Fibroblast of the aortic adventitia (primary cell): ENCODE measurements at regions not wholly inside any gene's neighbourhood (a gene's known extent, or its start where the extent isn't known, plus 50 kb on each side); places are given as distances from the start of the nearest gene placed in this dataset.

Experiments
- DNase-seq: peaks from one replicate; pipeline ENCODE4 v3.0.0-alpha.2; 2010; ENCODE audit warnings: low read depth
- H3K4me3 ChIP-seq: 2 replicates; pipeline ENCODE4 v1.5.1; 2011; ENCODE audit warnings: low read depth, mild to moderate bottlenecking, control low read depth, low read length, moderate library complexity
- TF ChIP-seq, protein P1 (sequence below): IDR thresholded peaks from 2 replicates; pipeline ENCODE4 v1.5.1; 2011; ENCODE audit warnings: mild to moderate bottlenecking, low read length, control low read depth, inconsistent platforms; ENCODE audit not compliant: insufficient read depth

DNA sequence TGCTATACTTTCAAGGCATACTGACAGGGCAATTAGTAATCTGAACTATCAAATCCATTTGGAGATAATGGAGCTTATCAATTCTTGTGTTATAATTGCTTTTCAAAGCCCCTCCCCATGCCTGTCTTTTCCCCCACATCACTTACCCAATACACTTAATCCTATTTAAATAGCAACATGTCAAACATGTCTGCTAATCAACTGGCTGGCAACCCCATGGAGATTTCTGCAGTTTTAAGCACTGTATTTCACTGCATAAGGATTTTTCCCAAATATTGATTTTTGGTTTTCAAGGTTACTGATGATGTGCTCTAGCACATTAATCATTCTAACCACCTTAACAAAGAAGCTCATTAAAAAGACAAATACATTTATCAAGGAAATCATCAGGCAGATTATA is 800.3 kb downstream of the PLA2G4A start:
- DNase-seq, result no peak
- TF ChIP-seq, protein P1, sequence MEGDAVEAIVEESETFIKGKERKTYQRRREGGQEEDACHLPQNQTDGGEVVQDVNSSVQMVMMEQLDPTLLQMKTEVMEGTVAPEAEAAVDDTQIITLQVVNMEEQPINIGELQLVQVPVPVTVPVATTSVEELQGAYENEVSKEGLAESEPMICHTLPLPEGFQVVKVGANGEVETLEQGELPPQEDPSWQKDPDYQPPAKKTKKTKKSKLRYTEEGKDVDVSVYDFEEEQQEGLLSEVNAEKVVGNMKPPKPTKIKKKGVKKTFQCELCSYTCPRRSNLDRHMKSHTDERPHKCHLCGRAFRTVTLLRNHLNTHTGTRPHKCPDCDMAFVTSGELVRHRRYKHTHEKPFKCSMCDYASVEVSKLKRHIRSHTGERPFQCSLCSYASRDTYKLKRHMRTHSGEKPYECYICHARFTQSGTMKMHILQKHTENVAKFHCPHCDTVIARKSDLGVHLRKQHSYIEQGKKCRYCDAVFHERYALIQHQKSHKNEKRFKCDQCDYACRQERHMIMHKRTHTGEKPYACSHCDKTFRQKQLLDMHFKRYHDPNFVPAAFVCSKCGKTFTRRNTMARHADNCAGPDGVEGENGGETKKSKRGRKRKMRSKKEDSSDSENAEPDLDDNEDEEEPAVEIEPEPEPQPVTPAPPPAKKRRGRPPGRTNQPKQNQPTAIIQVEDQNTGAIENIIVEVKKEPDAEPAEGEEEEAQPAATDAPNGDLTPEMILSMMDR, result no peak
- no peak overlapping the region for H3K4me3 ChIP-seq

DNA sequence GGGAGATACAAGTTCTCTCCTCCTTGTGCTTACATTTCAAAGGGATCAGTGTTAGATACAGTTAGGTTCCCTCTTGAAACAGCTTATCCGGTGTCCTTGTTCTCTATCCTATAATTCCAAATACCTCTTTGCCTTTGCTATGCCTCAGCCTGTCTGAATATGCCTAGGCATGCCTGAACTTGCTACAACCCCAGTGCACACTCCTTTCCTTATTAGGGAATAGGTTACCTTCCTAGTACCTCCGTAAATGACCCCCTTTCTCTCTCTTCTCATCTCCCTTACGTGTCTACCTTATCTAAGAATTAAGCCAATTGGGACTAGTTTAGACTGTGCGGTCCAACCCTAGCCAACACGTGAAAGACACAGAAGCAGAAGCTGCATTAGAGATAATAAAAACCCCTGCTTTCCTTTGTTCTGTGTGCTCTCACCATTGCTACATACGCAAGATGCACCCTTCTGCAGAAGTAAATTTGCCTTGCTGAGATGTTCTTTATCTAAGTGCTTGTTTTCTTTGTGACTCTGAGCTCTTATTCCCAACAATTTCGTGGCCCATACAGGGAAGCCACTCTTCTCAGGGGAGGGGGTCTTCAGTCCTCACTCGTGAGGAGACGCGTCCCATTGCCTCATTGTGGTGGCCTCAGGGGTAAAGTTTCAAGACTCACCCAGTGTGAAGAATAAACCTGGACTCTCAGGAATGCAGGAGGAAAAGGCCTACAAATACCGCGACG is 802.1 kb downstream of the PLA2G4A start:
- no peak for DNase-seq
- TF ChIP-seq, protein P1, result no peak
- no peak overlapping the region for H3K4me3 ChIP-seq

DNA sequence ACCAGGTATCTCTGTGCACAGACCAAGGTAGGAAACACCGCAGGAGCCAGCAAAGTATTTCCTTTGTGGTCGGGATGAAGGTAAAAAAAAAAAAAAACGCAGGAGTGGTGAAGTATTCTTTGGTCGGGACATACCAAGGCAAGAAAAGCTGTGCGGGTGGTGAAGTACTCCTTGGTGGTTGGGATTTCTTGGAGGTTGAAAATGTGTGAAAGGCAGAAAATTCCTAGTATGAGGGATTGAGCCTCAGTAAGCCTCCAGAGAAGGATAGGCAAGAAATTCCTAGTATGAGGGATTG is 802.6 kb downstream of the PLA2G4A start:
- TF ChIP-seq, protein P1, result no peak
- DNase-seq, result no peak
- no peak overlapping the region for H3K4me3 ChIP-seq

DNA sequence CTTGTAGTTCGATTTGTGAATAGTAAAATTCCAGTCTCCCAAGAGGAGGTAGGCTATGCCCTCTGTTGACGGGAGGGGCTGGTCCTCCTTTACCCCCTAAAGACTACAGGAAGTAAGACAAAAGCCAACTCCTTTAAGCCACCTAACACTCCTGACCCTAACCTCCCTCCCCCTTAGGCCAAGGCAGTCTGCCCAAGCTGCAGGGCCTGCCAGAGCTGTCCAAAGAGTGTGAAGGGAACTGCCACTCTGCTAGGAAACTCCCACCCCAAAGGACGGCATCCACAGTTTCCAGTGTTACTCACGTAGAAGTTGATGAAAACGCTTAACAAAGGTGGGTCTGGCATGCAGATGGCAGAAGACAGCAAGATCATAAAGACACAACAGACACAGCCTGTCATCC is 803.2 kb downstream of the PLA2G4A start:
- H3K4me3 ChIP-seq, result no peak overlapping the region
- no peak for DNase-seq
- TF ChIP-seq, protein P1, result no peak

DNA sequence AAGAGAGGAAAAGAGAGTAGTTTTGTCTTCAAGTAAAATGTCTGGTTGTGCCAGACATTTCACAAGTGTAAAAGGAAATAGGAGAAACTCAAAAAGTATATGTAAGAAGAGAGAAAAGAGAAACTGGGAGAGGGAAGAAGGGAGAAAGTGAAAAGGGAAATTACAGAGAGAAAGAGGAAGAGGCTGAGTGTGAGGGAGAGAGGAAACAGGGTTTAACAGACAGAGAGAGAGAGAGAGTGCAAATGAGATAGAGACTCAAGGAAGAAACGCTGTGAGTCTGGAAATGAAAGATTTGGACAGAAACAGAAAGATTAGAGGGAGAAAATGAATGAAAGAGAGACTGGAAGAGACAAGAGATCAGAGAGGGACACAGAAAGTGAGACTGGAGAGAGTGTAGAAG is 806.2 kb downstream of the PLA2G4A start:
- no peak overlapping the region for H3K4me3 ChIP-seq
- DNase-seq, result no peak
- TF ChIP-seq, protein P1, result no peak

DNA sequence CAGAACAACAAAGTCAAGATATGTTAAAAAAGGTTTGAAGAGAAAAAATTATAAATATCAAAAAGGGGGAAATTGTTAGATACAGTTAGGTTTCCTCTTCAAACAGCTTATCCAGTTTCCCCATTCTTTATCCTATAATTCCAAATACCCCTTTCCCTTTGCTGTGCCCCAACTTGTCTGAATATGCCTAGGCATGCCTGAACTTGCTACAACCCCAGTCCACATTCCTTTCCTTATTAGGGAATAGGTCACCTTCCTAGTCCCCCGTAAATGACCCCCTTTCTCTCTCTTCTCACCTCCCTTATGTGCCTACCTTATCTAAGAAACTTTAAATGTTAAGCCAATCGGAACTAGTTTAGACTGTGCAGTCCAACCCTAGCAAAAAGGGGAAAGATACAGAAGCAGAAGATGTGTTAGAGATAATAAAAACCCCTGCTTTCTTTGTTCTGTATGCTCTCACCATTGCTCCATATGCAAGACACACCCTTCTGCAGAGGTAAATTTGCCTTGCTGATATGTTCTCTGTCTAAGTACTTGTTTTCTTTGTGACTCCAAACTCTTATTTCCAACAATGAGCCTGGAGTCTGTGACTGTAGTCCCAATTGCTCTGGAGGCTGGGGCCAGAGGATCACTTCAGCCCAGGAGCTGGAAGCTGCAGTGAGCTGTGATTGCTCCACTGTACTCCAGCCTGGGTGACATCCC is 810.1 kb downstream of the PLA2G4A start:
- DNase-seq, result no peak
- no peak overlapping the region for H3K4me3 ChIP-seq
- TF ChIP-seq, protein P1, result no peak
